Upper lobe of right lung (tissue), 1 donor: ENCODE measurements at regions not wholly inside any gene's neighbourhood (a gene's known extent, or its start where the extent isn't known, plus 50 kb on each side); places are given as distances from the start of the nearest gene placed in this dataset.

Experiments
- ATAC-seq: fragments of 200-7000 bp; cut with Tn5 transposase; one replicate; pipeline ENCODE4 v1.9.1; 2020; ENCODE audit warnings: mild to moderate bottlenecking, moderate library complexity
- DNase-seq: peaks from one replicate; pipeline ENCODE4 v3.0.0-alpha.2; 2020
- H3K27ac ChIP-seq: fragments of 200-600 bp; one replicate; pipeline ENCODE4 v1.8.0; 2022
- H3K27me3 ChIP-seq: fragments of 200-600 bp; one replicate; pipeline ENCODE4 v1.8.0; 2022; ENCODE audit warnings: mild to moderate bottlenecking
- H3K36me3 ChIP-seq: fragments of 200-600 bp; one replicate; pipeline ENCODE4 v1.8.0; 2022
- H3K4me1 ChIP-seq: fragments of 200-600 bp; one replicate; pipeline ENCODE4 v1.8.0; 2022
- H3K4me3 ChIP-seq: fragments of 200-600 bp; one replicate; pipeline ENCODE4 v1.8.0; 2022; ENCODE audit warnings: mild to moderate bottlenecking
- H3K9me3 ChIP-seq: fragments of 200-600 bp; one replicate; pipeline ENCODE4 v1.8.0; 2022
- CTCF ChIP-seq: fragments of 200-600 bp; IDR thresholded peaks from one replicate; pipeline ENCODE4 v1.8.0; 2022; ENCODE audit warnings: antibody characterized with exemption
- intact Hi-C: fragments of 100-400 bp; cut with DNase I; formaldehyde crosslinking; loops from one replicate; pipeline ENCODE4 v1.11.0; 2022
- donor health status: DM: no; HTN: yes; CAD: no; lungs with severe emphysema.

- no peaks in the 10 kb centered on the region for H3K4me1 ChIP-seq
- TF ChIP-seq CTCF: no peak
- H3K27me3 ChIP-seq: peaks cover 36% of the 10 kb centered on the region
- ATAC-seq (no peak), DNase-seq (no peak)
- intact Hi-C loops: no loop called here
- H3K36me3 ChIP-seq: no peaks in the 10 kb centered on the region
- H3K4me3 ChIP-seq: no peak overlapping the region
- H3K9me3 ChIP-seq: no peaks in the 10 kb centered on the region
- no peak overlapping the region for H3K27ac ChIP-seq
These were observed 468.6 kb downstream of the XPNPEP1 start for GRCh38 chr10:109454691-109455090.

DNA sequence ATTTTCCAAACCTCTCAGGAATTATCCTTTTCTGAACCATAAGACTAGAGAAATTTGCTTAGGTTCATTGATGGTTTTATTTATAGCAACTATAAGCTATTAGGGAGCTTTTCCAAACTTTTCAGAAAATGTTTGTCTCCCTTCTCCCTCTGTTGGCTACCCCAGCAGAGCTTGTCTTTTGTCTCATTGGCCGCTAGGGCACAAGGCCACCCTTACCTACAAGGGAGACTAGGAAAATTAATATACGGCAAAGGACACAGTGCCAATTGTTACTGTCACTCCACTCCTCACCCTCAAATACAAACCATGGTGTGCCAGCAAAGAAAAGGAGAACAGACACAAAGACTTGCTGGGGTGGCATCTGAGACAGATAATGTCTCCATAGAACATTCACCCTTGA lies 471.4 kb downstream of the XPNPEP1 start:
- Histone ChIP-seq H3K27me3 (peaks cover 21% of the 10 kb centered on the region), H3K4me1 (no peaks in the 10 kb centered on the region), H3K27ac (no peak overlapping the region), H3K36me3 (no peaks in the 10 kb centered on the region), H3K4me3 (no peak overlapping the region), H3K9me3 (no peaks in the 10 kb centered on the region)
- TF ChIP-seq CTCF: no peak
- ATAC-seq (no peak), DNase-seq (no peak)
- intact Hi-C loops: no loop called here

GRCh38 chr10:109450702-109451101 lies 472.6 kb downstream of the XPNPEP1 start:
- Histone ChIP-seq H3K9me3 (no peaks in the 10 kb centered on the region), H3K4me1 (no peaks in the 10 kb centered on the region), H3K36me3 (no peaks in the 10 kb centered on the region), H3K27ac (no peak overlapping the region), H3K4me3 (no peak overlapping the region), H3K27me3 (peaks cover 10% of the 10 kb centered on the region)
- ATAC-seq (no peak), DNase-seq (no peak)
- TF ChIP-seq CTCF: no peak
- intact Hi-C loops: no loop called here

- H3K27ac ChIP-seq: no peak overlapping the region
- no peak for TF ChIP-seq CTCF
- H3K9me3 ChIP-seq: no peaks in the 10 kb centered on the region
- ATAC-seq (no peak), DNase-seq (no peak)
- no peaks in the 10 kb centered on the region for H3K36me3 ChIP-seq
- no peaks in the 10 kb centered on the region for H3K27me3 ChIP-seq
- H3K4me3 ChIP-seq: no peak overlapping the region
- intact Hi-C loops: no loop called here
- H3K4me1 ChIP-seq: no peaks in the 10 kb centered on the region
These were observed 489.9 kb downstream of the XPNPEP1 start for GRCh38 chr10:109433434-109433833.

- intact Hi-C loops: no loop called here
- DNase-seq (no peak), ATAC-seq (no peak)
- H3K4me3 ChIP-seq: no peak overlapping the region
- H3K4me1 ChIP-seq: no peaks in the 10 kb centered on the region
- no peaks in the 10 kb centered on the region for H3K9me3 ChIP-seq
- H3K27ac ChIP-seq: no peak overlapping the region
- H3K27me3 ChIP-seq: no peaks in the 10 kb centered on the region
- no peaks in the 10 kb centered on the region for H3K36me3 ChIP-seq
- TF ChIP-seq CTCF: no peak
These were observed 491.0 kb downstream of the XPNPEP1 start for GRCh38 chr10:109432281-109432680.

- no peak for TF ChIP-seq CTCF
- Histone ChIP-seq H3K27ac (no peak overlapping the region), H3K4me1 (no peaks in the 10 kb centered on the region), H3K4me3 (no peak overlapping the region), H3K9me3 (no peaks in the 10 kb centered on the region), H3K27me3 (no peaks in the 10 kb centered on the region), H3K36me3 (no peaks in the 10 kb centered on the region)
- ATAC-seq (no peak), DNase-seq (no peak)
- intact Hi-C loops: no loop called here
These were observed 492.5 kb downstream of the XPNPEP1 start for GRCh38 chr10:109430799-109431198.
